SU-DHL-6 (cell line): ENCODE measurements at regions not wholly inside any gene's neighbourhood (a gene's known extent, or its start where the extent isn't known, plus 50 kb on each side); places are given as distances from the start of the nearest gene placed in this dataset.

Source experiments
- H2AFZ ChIP-seq: fragments of 200-600 bp; sonication (generic); 2 replicates; pipeline ENCODE4 v1.6.1; 2014; ENCODE audit warnings: low read depth, mild to moderate bottlenecking, moderate library complexity, mixed read lengths, antibody characterized with exemption, low read length; ENCODE audit not compliant: severe bottlenecking
- H3F3A ChIP-seq: fragments of 200-600 bp; shearing (Covaris generic); 2 replicates; pipeline ENCODE4 v1.6.0; 2016; ENCODE audit warnings: antibody characterized with exemption, mild to moderate bottlenecking; ENCODE audit not compliant: insufficient read depth
- H3K27ac ChIP-seq: fragments of 200-600 bp; sonication (generic); 2 replicates; pipeline ENCODE4 v1.5.1; 2016; ENCODE audit warnings: low read depth, mild to moderate bottlenecking, low read length, moderate library complexity, mixed read lengths
- H3K27me3 ChIP-seq: fragments of 200-600 bp; sonication (generic), shearing (Covaris generic); 2 replicates; pipeline ENCODE4 v1.6.0; 2014; ENCODE audit warnings: mild to moderate bottlenecking, low read length
- H3K36me3 ChIP-seq: fragments of 200-600 bp; sonication (generic); 2 replicates; pipeline ENCODE4 v1.6.1; 2014; ENCODE audit warnings: mild to moderate bottlenecking, low read length, mixed read lengths
- H3K4me2 ChIP-seq: fragments of 300-600, 200-600 bp; shearing (Covaris generic), sonication (generic); 2 replicates; pipeline ENCODE4 v1.6.0; 2014; ENCODE audit warnings: low read length, low read depth, mild to moderate bottlenecking; ENCODE audit not compliant: poor library complexity, severe bottlenecking
- H3K4me3 ChIP-seq: fragments of 200-600 bp; sonication (generic); 2 replicates; pipeline ENCODE4 v1.5.1; 2014; ENCODE audit warnings: antibody characterized with exemption, low read length, mild to moderate bottlenecking, mixed read lengths; ENCODE audit not compliant: insufficient read depth, poor library complexity, severe bottlenecking
- H3K79me2 ChIP-seq: fragments of 200-600 bp; sonication (generic); 2 replicates; pipeline ENCODE4 v1.6.1; 2014; ENCODE audit warnings: mild to moderate bottlenecking, low read length, moderate library complexity; ENCODE audit not compliant: insufficient read depth
- H3K9ac ChIP-seq: fragments of 200-600 bp; sonication (generic); 2 replicates; pipeline ENCODE4 v1.7.0; 2014; ENCODE audit warnings: mild to moderate bottlenecking, low read length
- H3K9me2 ChIP-seq: fragments of 200-600 bp; sonication (generic); replicated peaks from 2 replicates; pipeline ENCODE4 v1.6.1; 2014; ENCODE audit warnings: low read length; ENCODE audit not compliant: insufficient read depth
- H3K9me3 ChIP-seq: fragments of 200-600 bp; sonication (generic); 2 replicates; pipeline ENCODE4 v1.6.1; 2014; ENCODE audit warnings: low read length, mixed read lengths; ENCODE audit not compliant: insufficient read depth
- H4K20me1 ChIP-seq: fragments of 200-600 bp; sonication (generic); 2 replicates; pipeline ENCODE4 v1.6.1; 2014; ENCODE audit warnings: low read depth, mild to moderate bottlenecking, antibody characterized with exemption, low read length, moderate library complexity, mixed read lengths
- EZH2phosphoT487 ChIP-seq: fragments of 200-600 bp; sonication (generic), shearing (Covaris generic); conservative IDR thresholded peaks from 2 replicates; pipeline ENCODE4 v1.6.1; 2018; ENCODE audit warnings: mild to moderate bottlenecking, antibody characterized with exemption, low read length, moderate library complexity, mixed read lengths
- TF ChIP-seq, protein P1 (sequence below): fragments of 200-600 bp; sonication (generic); IDR thresholded peaks from one replicate; pipeline ENCODE4 v1.5.1; 2017; ENCODE audit warnings: antibody characterized with exemption, mild to moderate bottlenecking, low read length, moderate library complexity; ENCODE audit not compliant: insufficient read depth, poor library complexity, severe bottlenecking

DNA sequence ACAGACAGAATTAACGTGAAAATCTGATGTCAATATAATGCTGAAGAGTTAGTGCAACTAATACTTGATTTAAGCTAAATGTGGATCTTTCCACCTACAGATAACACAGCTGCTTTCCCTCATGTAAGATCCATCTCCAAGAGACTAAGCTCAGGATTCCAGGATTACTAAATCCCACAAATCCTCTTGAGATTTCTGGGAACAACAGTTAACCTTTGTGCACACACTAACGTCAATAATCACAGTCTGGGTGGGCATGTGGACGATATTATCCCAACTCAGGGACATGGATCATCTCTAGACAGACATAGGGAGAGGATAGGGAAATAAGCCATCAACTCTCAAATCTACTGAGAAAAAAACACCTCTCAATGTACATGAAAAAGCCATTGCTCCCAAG, 432.6 kb downstream of the SATB2 start:
- H3K27me3 ChIP-seq, result no peaks in the 10 kb centered on the region
- H3F3A ChIP-seq, result no peaks in the 10 kb centered on the region
- no peak overlapping the region for H3K9ac ChIP-seq
- no peak overlapping the region for H3K4me2 ChIP-seq
- no peak for TF ChIP-seq EZH2phosphoT487
- TF ChIP-seq, protein P1, sequence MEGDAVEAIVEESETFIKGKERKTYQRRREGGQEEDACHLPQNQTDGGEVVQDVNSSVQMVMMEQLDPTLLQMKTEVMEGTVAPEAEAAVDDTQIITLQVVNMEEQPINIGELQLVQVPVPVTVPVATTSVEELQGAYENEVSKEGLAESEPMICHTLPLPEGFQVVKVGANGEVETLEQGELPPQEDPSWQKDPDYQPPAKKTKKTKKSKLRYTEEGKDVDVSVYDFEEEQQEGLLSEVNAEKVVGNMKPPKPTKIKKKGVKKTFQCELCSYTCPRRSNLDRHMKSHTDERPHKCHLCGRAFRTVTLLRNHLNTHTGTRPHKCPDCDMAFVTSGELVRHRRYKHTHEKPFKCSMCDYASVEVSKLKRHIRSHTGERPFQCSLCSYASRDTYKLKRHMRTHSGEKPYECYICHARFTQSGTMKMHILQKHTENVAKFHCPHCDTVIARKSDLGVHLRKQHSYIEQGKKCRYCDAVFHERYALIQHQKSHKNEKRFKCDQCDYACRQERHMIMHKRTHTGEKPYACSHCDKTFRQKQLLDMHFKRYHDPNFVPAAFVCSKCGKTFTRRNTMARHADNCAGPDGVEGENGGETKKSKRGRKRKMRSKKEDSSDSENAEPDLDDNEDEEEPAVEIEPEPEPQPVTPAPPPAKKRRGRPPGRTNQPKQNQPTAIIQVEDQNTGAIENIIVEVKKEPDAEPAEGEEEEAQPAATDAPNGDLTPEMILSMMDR, result no peak
- H3K36me3 ChIP-seq, result no peaks in the 10 kb centered on the region
- H3K9me3 ChIP-seq, result no peaks in the 10 kb centered on the region
- H3K4me3 ChIP-seq, result no peak overlapping the region
- H3K9me2 ChIP-seq, result no peaks in the 10 kb centered on the region
- H3K27ac ChIP-seq, result no peak overlapping the region
- no peak overlapping the region for H2AFZ ChIP-seq
- no peaks in the 10 kb centered on the region for H4K20me1 ChIP-seq
- H3K79me2 ChIP-seq, result no peaks in the 10 kb centered on the region

DNA sequence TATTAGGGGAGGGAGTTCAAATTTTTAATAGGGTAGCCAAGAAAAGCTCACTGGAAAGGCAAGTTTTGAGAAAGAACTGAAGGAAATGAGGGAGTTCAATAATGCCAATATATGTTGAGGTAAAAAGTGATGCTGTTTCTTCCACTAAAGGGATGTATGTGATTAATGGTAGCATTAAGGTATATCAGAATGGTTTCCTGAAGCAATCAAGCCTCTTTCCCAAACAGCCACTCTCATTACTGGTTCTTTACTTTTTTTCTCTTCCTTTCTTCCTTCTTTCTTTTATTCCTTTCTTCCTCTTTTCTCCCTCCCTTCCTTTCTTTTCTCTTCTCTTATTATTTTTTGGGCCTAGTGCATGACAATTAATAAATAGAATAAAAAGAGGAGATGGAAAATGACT, 433.5 kb downstream of the SATB2 start:
- H4K20me1 ChIP-seq, result no peaks in the 10 kb centered on the region
- H3K4me2 ChIP-seq, result no peak overlapping the region
- H3K9me3 ChIP-seq, result no peaks in the 10 kb centered on the region
- H3K9ac ChIP-seq, result no peak overlapping the region
- no peaks in the 10 kb centered on the region for H3K9me2 ChIP-seq
- no peak overlapping the region for H2AFZ ChIP-seq
- no peaks in the 10 kb centered on the region for H3F3A ChIP-seq
- TF ChIP-seq, protein P1, result no peak
- no peak for TF ChIP-seq EZH2phosphoT487
- H3K27me3 ChIP-seq, result no peaks in the 10 kb centered on the region
- no peaks in the 10 kb centered on the region for H3K79me2 ChIP-seq
- no peak overlapping the region for H3K4me3 ChIP-seq
- no peaks in the 10 kb centered on the region for H3K36me3 ChIP-seq
- H3K27ac ChIP-seq, result no peak overlapping the region

DNA sequence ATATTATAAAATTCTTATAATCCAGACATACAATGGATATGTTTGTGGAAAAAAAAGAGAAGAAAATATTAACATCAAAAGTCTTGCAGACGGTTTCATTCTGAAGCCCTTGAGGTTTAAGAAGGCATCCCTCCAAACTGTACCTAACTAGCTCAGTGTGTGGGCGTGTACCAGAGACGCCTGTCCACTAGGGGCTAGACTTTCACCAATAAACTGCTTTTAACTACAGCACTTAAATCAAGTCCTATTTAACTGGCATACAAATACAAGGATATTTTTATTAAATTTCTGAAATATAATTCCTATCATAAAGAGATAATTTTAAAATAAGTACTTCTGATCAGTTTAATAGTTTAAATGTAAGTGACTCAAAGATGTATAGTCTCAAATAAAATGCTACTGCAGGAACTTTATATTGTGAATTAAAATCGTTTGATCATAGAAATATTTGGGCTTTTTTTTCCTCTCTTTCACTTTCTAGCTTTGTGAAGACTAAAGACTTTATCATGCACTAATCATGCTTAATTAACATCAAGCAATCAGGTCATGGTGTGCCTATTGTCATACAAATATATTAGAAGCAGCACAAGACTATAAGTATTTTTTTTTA, 437.7 kb downstream of the SATB2 start:
- Histone ChIP-seq H3K9me3 (no peaks in the 10 kb centered on the region), H3K9ac (no peak overlapping the region), H3K4me2 (no peak overlapping the region), H3K79me2 (no peaks in the 10 kb centered on the region), H3K4me3 (no peak overlapping the region), H3K9me2 (no peaks in the 10 kb centered on the region), H3K27ac (no peak overlapping the region), H2AFZ (no peak overlapping the region), H3K36me3 (no peaks in the 10 kb centered on the region), H4K20me1 (no peaks in the 10 kb centered on the region), H3K27me3 (no peaks in the 10 kb centered on the region), H3F3A (no peaks in the 10 kb centered on the region)
- no peak for TF ChIP-seq EZH2phosphoT487
- TF ChIP-seq, protein P1, result no peak
